ENCODE measurements at regions not wholly inside any gene's neighbourhood (a gene's known extent, or its start where the extent isn't known, plus 50 kb on each side); places are given as distances from the start of the nearest gene placed in this dataset.

DNA sequence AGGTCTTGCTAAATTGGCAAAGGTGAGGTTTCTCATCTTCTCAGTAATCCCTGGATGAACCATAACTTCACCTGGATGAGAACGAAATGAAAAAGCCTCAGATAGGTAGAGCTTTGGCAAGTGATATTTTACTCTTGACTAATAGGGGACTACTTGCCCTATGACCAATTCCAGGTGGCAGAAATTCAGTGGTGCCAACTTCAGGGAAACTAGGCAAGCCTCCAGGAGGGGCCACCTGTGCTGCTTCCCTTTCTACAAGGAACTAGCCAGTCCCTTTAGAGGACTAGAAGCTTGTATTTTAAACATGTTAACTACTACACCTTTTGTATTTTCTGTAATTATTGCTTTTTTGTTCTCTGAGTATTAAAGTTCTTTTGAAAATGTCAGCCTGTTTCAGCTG, 169.0 kb upstream of the GRIA1 start:
- TF ChIP-seq EEA1 (CRISPR knock-in tag; IDR thresholded peaks at IDR 0.05; ENCODE audit: borderline replicate concordance) (no peak), HES4 (CRISPR knock-in tag; IDR thresholded peaks at IDR 0.05; ENCODE audit: borderline replicate concordance) (no peak), TRIM24 (CRISPR knock-in tag; IDR thresholded peaks at IDR 0.05) (no peak), ATF7 (IDR thresholded peaks at IDR 0.05) (no peak), ATF7 (CRISPR knock-in tag; IDR thresholded peaks at IDR 0.05) (no peak), NKX3-1 (CRISPR knock-in tag; IDR thresholded peaks at IDR 0.05) (no peak), GABPB1 (CRISPR knock-in tag; IDR thresholded peaks at IDR 0.05) (no peak), CHCHD3 (CRISPR knock-in tag; IDR thresholded peaks at IDR 0.05) (no peak), ZNF878 (CRISPR knock-in tag; IDR thresholded peaks at IDR 0.05) (no peak), ZNF224 (CRISPR knock-in tag; IDR thresholded peaks at IDR 0.05) (no peak), ZNF354B (CRISPR knock-in tag; IDR thresholded peaks at IDR 0.05) (no peak)
- TF ChIP-seq, protein P1, sequence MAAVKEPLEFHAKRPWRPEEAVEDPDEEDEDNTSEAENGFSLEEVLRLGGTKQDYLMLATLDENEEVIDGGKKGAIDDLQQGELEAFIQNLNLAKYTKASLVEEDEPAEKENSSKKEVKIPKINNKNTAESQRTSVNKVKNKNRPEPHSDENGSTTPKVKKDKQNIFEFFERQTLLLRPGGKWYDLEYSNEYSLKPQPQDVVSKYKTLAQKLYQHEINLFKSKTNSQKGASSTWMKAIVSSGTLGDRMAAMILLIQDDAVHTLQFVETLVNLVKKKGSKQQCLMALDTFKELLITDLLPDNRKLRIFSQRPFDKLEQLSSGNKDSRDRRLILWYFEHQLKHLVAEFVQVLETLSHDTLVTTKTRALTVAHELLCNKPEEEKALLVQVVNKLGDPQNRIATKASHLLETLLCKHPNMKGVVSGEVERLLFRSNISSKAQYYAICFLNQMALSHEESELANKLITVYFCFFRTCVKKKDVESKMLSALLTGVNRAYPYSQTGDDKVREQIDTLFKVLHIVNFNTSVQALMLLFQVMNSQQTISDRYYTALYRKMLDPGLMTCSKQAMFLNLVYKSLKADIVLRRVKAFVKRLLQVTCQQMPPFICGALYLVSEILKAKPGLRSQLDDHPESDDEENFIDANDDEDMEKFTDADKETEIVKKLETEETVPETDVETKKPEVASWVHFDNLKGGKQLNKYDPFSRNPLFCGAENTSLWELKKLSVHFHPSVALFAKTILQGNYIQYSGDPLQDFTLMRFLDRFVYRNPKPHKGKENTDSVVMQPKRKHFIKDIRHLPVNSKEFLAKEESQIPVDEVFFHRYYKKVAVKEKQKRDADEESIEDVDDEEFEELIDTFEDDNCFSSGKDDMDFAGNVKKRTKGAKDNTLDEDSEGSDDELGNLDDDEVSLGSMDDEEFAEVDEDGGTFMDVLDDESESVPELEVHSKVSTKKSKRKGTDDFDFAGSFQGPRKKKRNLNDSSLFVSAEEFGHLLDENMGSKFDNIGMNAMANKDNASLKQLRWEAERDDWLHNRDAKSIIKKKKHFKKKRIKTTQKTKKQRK (IDR thresholded peaks at IDR 0.05; ENCODE audit: low read length), result no peak
- TF ChIP-seq, protein P2, sequence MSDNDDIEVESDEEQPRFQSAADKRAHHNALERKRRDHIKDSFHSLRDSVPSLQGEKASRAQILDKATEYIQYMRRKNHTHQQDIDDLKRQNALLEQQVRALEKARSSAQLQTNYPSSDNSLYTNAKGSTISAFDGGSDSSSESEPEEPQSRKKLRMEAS (IDR thresholded peaks at IDR 0.05), result no peak
- ATAC-seq (no peak), FAIRE-seq (no peak), DNase-seq (ENCODE audit: low spot score) (no peak)
- no peaks in the 10 kb centered on the region for H3K4me1 ChIP-seq (ENCODE audit: insufficient read depth, low read length)
- H3K27me3 ChIP-seq (ENCODE audit: control insufficient read depth in 1 of 2, insufficient read depth in 2 of 2, low read length in 2 of 2), result no peaks in the 10 kb centered on the region
- no peak overlapping the region for H3K9ac ChIP-seq (ENCODE audit: insufficient read depth, low read depth, low read length)
- WGBS (ENCODE audit: low lambda C conversion rate), result 0% methylated on average over 1 of the region's 1 CpG
- no peak overlapping the region for H3K27ac ChIP-seq (ENCODE audit: extremely low read length, insufficient read depth, low read length)
- ChIA-PET CTCF (ENCODE audit: low intra/inter-chr PET ratio, low total read pairs) (no interaction called here), POLR2A (no interaction called here)
- no peaks in the 10 kb centered on the region for H4K20me1 ChIP-seq (ENCODE audit: insufficient read depth, low read length)
- intact Hi-C loops (cut with micrococcal nuclease; ENCODE audit: unreplicated experiment) (no loop called here), in situ Hi-C loops (cut with HindIII; ENCODE audit: extremely low pct_ligation_motif_present, low pct_unique_long_range_greater_than_20kb) (no loop called here)
- H3K9me3 ChIP-seq (ENCODE audit: low read length), result no peaks in the 10 kb centered on the region
- no TSS peak for BruUV-seq (replicated peaks)
- no peak overlapping the region for H3K4me2 ChIP-seq (ENCODE audit: low read depth, low read length)
- H2AFZ ChIP-seq (ENCODE audit: low read length), result no peak overlapping the region
- no peaks in the 10 kb centered on the region for H3K36me3 ChIP-seq (replicated peaks in 1 of 2; ENCODE audit: control insufficient read depth in 1 of 2, insufficient read depth in 2 of 2, low read length in 2 of 2)
- H3K79me2 ChIP-seq (ENCODE audit: insufficient read depth, low read length), result no peaks in the 10 kb centered on the region
- H3K4me3 ChIP-seq (replicated peaks in 1 of 3; ENCODE audit: insufficient read depth in 1 of 3, low read depth in 2 of 3, low read length in 3 of 3), result no peak overlapping the region
